OCI-LY3 (cell line): ENCODE measurements at regions not wholly inside any gene's neighbourhood (a gene's known extent, or its start where the extent isn't known, plus 50 kb on each side); places are given as distances from the start of the nearest gene placed in this dataset.

Experiments
- H2AFZ ChIP-seq: fragments of 200-600, 300-600 bp; shearing (Covaris generic); 2 replicates; pipeline ENCODE4 v1.6.0; 2014; ENCODE audit warnings: antibody characterized with exemption, low read depth, low read length
- H3K27ac ChIP-seq: fragments of 200-600, 300-600 bp; sonication (generic); 2 replicates; pipeline ENCODE4 v1.5.1; 2014; ENCODE audit warnings: mild to moderate bottlenecking, low read length, moderate library complexity, mixed read lengths
- H3K27me3 ChIP-seq: fragments of 200-600, 300-600 bp; sonication (generic); 2 replicates; pipeline ENCODE4 v1.6.1; 2014; ENCODE audit warnings: low read depth, low read length, mixed read lengths
- H3K36me3 ChIP-seq: fragments of 200-600, 300-600 bp; sonication (generic); replicated peaks from 2 replicates; pipeline ENCODE3; 2014; ENCODE audit warnings: low read depth, low read length, mixed read lengths
- H3K4me1 ChIP-seq: fragments of 300-600, 200-600 bp; sonication (generic); 2 replicates; pipeline ENCODE4 v1.6.1; 2014; ENCODE audit warnings: low read length, mixed read lengths
- H3K4me2 ChIP-seq: fragments of 200-600, 300-600 bp; sonication (generic); 2 replicates; pipeline ENCODE4 v1.6.1; 2014; ENCODE audit warnings: low read length, mixed read lengths
- H3K4me3 ChIP-seq: fragments of 300-600, 200-600 bp; sonication (generic); 2 replicates; pipeline ENCODE4 v1.5.1; 2014; ENCODE audit warnings: antibody characterized with exemption, mild to moderate bottlenecking, low read length, moderate library complexity
- H3K79me2 ChIP-seq: fragments of 300-600, 200-600 bp; shearing (Covaris generic); 2 replicates; pipeline ENCODE4 v1.6.1; 2014; ENCODE audit warnings: mild to moderate bottlenecking, low read length, mixed read lengths
- H3K9ac ChIP-seq: fragments of 300-600, 200-600 bp; shearing (Covaris generic); 2 replicates; pipeline ENCODE4 v1.6.0; 2014; ENCODE audit warnings: mild to moderate bottlenecking, low read length, moderate library complexity
- H3K9me3 ChIP-seq: fragments of 200-600, 300-600 bp; shearing (Covaris generic); 2 replicates; pipeline ENCODE4 v1.6.1; 2014; ENCODE audit warnings: low read length, mixed read lengths; ENCODE audit not compliant: insufficient read depth
- H4K20me1 ChIP-seq: fragments of 200-600, 300-600 bp; sonication (generic); 2 replicates; pipeline ENCODE4 v1.6.1; 2016; ENCODE audit warnings: low read length, mixed read lengths; ENCODE audit not compliant: insufficient read depth
- EZH2phosphoT487 ChIP-seq: fragments of 200-600 bp; shearing (Covaris generic); IDR thresholded peaks from 2 replicates; pipeline ENCODE4 v1.6.1; 2018; ENCODE audit warnings: antibody characterized with exemption, mixed run types, low read depth
- TF ChIP-seq, protein P1 (sequence below): fragments of 200-600, 300-600 bp; sonication (generic); IDR thresholded peaks from 2 replicates; pipeline ENCODE4 v1.5.1; 2014; ENCODE audit warnings: antibody characterized with exemption, low read length, low read depth

DNA sequence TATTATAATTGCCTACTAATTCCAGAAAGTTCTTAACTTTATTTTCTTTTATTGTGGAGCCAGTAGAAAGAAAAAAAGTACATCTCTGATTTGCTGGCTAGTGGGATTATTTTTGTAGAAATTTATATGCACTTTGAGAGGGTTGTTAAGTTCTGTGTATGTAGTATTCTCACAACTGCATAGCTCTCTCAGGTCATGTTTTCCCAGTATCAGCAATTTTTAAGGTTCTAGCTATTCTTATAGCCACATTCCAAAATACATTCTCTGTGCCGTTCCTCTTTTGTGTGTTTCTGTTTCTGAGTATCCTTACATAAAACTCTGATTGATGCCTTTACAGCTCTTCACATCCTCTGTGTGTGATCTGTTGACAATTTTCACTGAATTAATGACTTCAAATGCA lies 199.3 kb upstream of the KYNU start:
- no peak overlapping the region for H3K27ac ChIP-seq
- no peak overlapping the region for H3K4me2 ChIP-seq
- no peaks in the 10 kb centered on the region for H3K9me3 ChIP-seq
- no peaks in the 10 kb centered on the region for H3K79me2 ChIP-seq
- no peaks in the 10 kb centered on the region for H4K20me1 ChIP-seq
- no peaks in the 10 kb centered on the region for H3K4me1 ChIP-seq
- no peaks in the 10 kb centered on the region for H3K36me3 ChIP-seq
- TF ChIP-seq EZH2phosphoT487, result no peak
- TF ChIP-seq, protein P1, sequence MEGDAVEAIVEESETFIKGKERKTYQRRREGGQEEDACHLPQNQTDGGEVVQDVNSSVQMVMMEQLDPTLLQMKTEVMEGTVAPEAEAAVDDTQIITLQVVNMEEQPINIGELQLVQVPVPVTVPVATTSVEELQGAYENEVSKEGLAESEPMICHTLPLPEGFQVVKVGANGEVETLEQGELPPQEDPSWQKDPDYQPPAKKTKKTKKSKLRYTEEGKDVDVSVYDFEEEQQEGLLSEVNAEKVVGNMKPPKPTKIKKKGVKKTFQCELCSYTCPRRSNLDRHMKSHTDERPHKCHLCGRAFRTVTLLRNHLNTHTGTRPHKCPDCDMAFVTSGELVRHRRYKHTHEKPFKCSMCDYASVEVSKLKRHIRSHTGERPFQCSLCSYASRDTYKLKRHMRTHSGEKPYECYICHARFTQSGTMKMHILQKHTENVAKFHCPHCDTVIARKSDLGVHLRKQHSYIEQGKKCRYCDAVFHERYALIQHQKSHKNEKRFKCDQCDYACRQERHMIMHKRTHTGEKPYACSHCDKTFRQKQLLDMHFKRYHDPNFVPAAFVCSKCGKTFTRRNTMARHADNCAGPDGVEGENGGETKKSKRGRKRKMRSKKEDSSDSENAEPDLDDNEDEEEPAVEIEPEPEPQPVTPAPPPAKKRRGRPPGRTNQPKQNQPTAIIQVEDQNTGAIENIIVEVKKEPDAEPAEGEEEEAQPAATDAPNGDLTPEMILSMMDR, result no peak
- no peak overlapping the region for H3K9ac ChIP-seq
- no peak overlapping the region for H2AFZ ChIP-seq
- H3K27me3 ChIP-seq, result no peaks in the 10 kb centered on the region
- H3K4me3 ChIP-seq, result no peak overlapping the region

- Histone ChIP-seq H3K79me2 (no peaks in the 10 kb centered on the region), H3K4me1 (no peaks in the 10 kb centered on the region), H3K27me3 (no peaks in the 10 kb centered on the region), H3K36me3 (no peaks in the 10 kb centered on the region), H3K4me3 (no peak overlapping the region), H4K20me1 (no peaks in the 10 kb centered on the region), H3K9ac (no peak overlapping the region), H3K9me3 (no peaks in the 10 kb centered on the region), H2AFZ (no peak overlapping the region), H3K27ac (no peak overlapping the region), H3K4me2 (no peak overlapping the region)
- TF ChIP-seq, protein P1, result no peak
- TF ChIP-seq EZH2phosphoT487, result no peak
These were observed 202.1 kb upstream of the KYNU start for GRCh38 chr2:142675398-142675797.

DNA sequence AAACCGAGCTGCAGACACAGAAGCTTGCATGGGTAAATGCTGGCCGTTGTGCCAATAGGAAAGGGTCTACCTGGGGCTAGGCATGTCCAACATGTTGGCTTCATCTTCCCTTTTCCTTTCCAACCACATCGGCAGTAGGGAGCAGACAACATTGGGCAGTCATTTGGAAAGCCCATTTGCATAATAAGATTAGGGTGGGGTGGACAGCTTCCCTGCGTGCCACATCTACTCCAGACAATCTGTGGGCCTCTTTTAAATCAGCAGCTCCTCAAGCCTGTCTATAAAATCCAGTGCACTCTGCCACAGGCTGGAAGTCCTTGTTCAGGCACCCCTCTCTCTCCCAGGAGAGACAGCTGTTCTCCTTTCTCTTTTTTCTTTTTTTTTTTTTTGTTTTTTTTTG lies 203.6 kb upstream of the KYNU start:
- Histone ChIP-seq H3K4me3 (no peak overlapping the region), H4K20me1 (no peaks in the 10 kb centered on the region), H2AFZ (no peak overlapping the region), H3K27me3 (no peaks in the 10 kb centered on the region), H3K36me3 (no peaks in the 10 kb centered on the region), H3K9ac (no peak overlapping the region), H3K79me2 (no peaks in the 10 kb centered on the region), H3K4me2 (no peak overlapping the region), H3K9me3 (no peaks in the 10 kb centered on the region), H3K4me1 (no peaks in the 10 kb centered on the region), H3K27ac (no peak overlapping the region)
- TF ChIP-seq, protein P1, result no peak
- no peak for TF ChIP-seq EZH2phosphoT487

DNA sequence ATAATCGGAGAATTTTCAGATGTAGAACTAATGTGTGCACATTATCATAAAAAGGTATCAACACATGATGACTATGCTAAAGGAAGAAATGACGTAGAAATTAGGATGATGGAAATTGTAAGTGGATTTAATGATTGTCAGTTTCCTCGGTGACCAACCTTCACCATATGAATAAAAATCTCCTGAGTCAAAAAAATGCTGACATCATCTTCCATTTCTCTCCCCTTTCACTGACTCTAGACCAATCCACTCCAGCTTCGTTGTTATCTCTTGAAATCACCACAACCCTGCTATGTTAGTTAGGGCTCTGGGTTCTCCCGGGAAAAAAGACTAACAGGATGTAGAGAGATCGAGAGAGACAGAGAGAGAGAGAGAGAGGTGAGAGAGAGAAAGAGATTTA lies 204.8 kb upstream of the KYNU start:
- Histone ChIP-seq H3K27ac (no peak overlapping the region), H3K9ac (no peak overlapping the region), H2AFZ (no peak overlapping the region), H3K9me3 (no peaks in the 10 kb centered on the region), H3K79me2 (no peaks in the 10 kb centered on the region), H4K20me1 (no peaks in the 10 kb centered on the region), H3K36me3 (no peaks in the 10 kb centered on the region), H3K4me3 (no peak overlapping the region), H3K27me3 (no peaks in the 10 kb centered on the region), H3K4me1 (no peaks in the 10 kb centered on the region), H3K4me2 (no peak overlapping the region)
- no peak for TF ChIP-seq EZH2phosphoT487
- TF ChIP-seq, protein P1, result no peak
